ENCODE measurements at regions not wholly inside any gene's neighbourhood (a gene's known extent, or its start where the extent isn't known, plus 50 kb on each side); places are given as distances from the start of the nearest gene placed in this dataset.
"Not testable (repeated sequence)": the region's sequence is repeated elsewhere in the genome, so short reads cannot be mapped to it uniquely, and the experiment has no call there.

GRCh38 chr6:66522864-66523263, 815.8 kb upstream of the EYS start:
- WGBS, 3 donors: 80 to 88% (median 87%) methylated on average over 2 of the region's 2 CpGs

GRCh38 chr6:66516377-66516776, 809.4 kb upstream of the EYS start:
- Histone ChIP-seq H3K4me3 (no peak overlapping the region), H3K9me3 (no peaks in the 10 kb centered on the region), H3K27me3 (ENCODE audit: insufficient read depth in 3 of 3, low read length in 2 of 3) (no peaks in the 10 kb centered on the region), H3K27ac (no peak overlapping the region), H3K4me1 (no peaks in the 10 kb centered on the region), H3K36me3 (ENCODE audit: insufficient read depth in 1 of 2, low read depth in 1 of 2) (no peaks in the 10 kb centered on the region)
- TF ChIP-seq CTCF (IDR thresholded peaks at IDR 0.05): no peak
- DNase-seq (no peak), ATAC-seq (no peak)
- intact Hi-C loops (cut with DNase I): no loop called here

More at GRCh38 chr6:66522864-66523263, 815.8 kb upstream of the EYS start:
- Histone ChIP-seq H3K36me3 (ENCODE audit: insufficient read depth in 1 of 2, low read depth in 1 of 2) (no peaks in the 10 kb centered on the region), H3K27ac (no peak overlapping the region), H3K9me3 (no peaks in the 10 kb centered on the region), H3K4me1 (no peaks in the 10 kb centered on the region), H3K27me3 (ENCODE audit: insufficient read depth in 3 of 3, low read length in 2 of 3) (no peaks in the 10 kb centered on the region), H3K4me3 (no peak overlapping the region)
- no peak for TF ChIP-seq CTCF (IDR thresholded peaks at IDR 0.05)
- intact Hi-C loops (cut with DNase I): no loop called here
- DNase-seq (no peak), ATAC-seq (no peak)

- intact Hi-C loops (cut with DNase I): no loop called here
- DNase-seq (no peak), ATAC-seq (no peak)
- no peak for TF ChIP-seq CTCF (IDR thresholded peaks at IDR 0.05)
- no peak overlapping the region for H3K4me3 ChIP-seq
- no peaks in the 10 kb centered on the region for H3K4me1 ChIP-seq
- 72 to 81% (median 80%) methylated on average over 3 of the region's 3 CpGs for WGBS, 3 donors
- no peaks in the 10 kb centered on the region for H3K9me3 ChIP-seq
- no peaks in the 10 kb centered on the region for H3K27me3 ChIP-seq (ENCODE audit: insufficient read depth in 3 of 3, low read length in 2 of 3)
- no peaks in the 10 kb centered on the region for H3K36me3 ChIP-seq (ENCODE audit: insufficient read depth in 1 of 2, low read depth in 1 of 2)
- H3K27ac ChIP-seq: no peak overlapping the region
Observed at GRCh38 chr6:66508433-66508832, 801.4 kb upstream of the EYS start.

- Histone ChIP-seq H3K4me3 (no peak overlapping the region), H3K27ac (no peak overlapping the region), H3K4me1 (no peaks in the 10 kb centered on the region), H3K27me3 (ENCODE audit: insufficient read depth in 3 of 3, low read length in 2 of 3) (no peaks in the 10 kb centered on the region), H3K9me3 (no peaks in the 10 kb centered on the region), H3K36me3 (ENCODE audit: insufficient read depth in 1 of 2, low read depth in 1 of 2) (no peaks in the 10 kb centered on the region)
- intact Hi-C loops (cut with DNase I): no loop called here
- DNase-seq: no peak
- TF ChIP-seq CTCF (IDR thresholded peaks at IDR 0.05): no peak
- no peak for ATAC-seq
- 74 to 82% (median 79%) methylated on average over 2 of the region's 2 CpGs for WGBS, 3 donors
Observed at GRCh38 chr6:66499851-66500250, 792.8 kb upstream of the EYS start.

GRCh38 chr6:66496659-66497058, 789.6 kb upstream of the EYS start:
- H3K4me3 ChIP-seq: no peak overlapping the region
- no peak for TF ChIP-seq CTCF (IDR thresholded peaks at IDR 0.05)
- no peaks in the 10 kb centered on the region for H3K27me3 ChIP-seq (ENCODE audit: insufficient read depth in 3 of 3, low read length in 2 of 3)
- no peak overlapping the region for H3K27ac ChIP-seq
- H3K36me3 ChIP-seq (ENCODE audit: insufficient read depth in 1 of 2, low read depth in 1 of 2): no peaks in the 10 kb centered on the region
- intact Hi-C loops (cut with DNase I): no loop called here
- no peaks in the 10 kb centered on the region for H3K4me1 ChIP-seq
- ATAC-seq (no peak), DNase-seq (no peak)
- WGBS, 3 donors: 14 to 19% (median 14%) methylated on average over 2 of the region's 2 CpGs
- H3K9me3 ChIP-seq: no peaks in the 10 kb centered on the region

GRCh38 chr6:66494643-66495042, 787.6 kb upstream of the EYS start:
- 90 to 95% (median 92%) methylated on average over 2 of the region's 2 CpGs for WGBS, 3 donors
- H3K27ac ChIP-seq; H3K36me3 ChIP-seq (ENCODE audit: insufficient read depth in 1 of 2, low read depth in 1 of 2); H3K4me1 ChIP-seq; H3K9me3 ChIP-seq; ATAC-seq; H3K4me3 ChIP-seq; DNase-seq; H3K27me3 ChIP-seq (ENCODE audit: insufficient read depth in 3 of 3, low read length in 2 of 3): not testable (repeated sequence)
- intact Hi-C loops (cut with DNase I): loop anchor here in 1 of 2 donors (5.0 kb wide), 1 partner anchor 248 kb away; no protein-coding TSS in a partner anchor
